A673 (cell line): ENCODE measurements at regions not wholly inside any gene's neighbourhood (a gene's known extent, or its start where the extent isn't known, plus 50 kb on each side); places are given as distances from the start of the nearest gene placed in this dataset.

Experiments used
- BruUV-seq: library from RNA; stranded (reverse); fragments of 400-500 nt; replicated peaks from 2 replicates; lab custom pipeline; 2021; lab: Mats Ljungman, UMichigan
- CTCF ChIA-PET: fragments of 300-600 bp; sonication (Branson Sonifier 250); formaldehyde crosslinking; loops from one replicate; lab custom pipeline; 2022; ENCODE audit warnings: antibody characterized with exemption; lab: Charles Lee
- POLR2A ChIA-PET: fragments of 300-600 bp; sonication (Branson Sonifier 250); formaldehyde crosslinking; loops from one replicate; lab custom pipeline; 2022; ENCODE audit warnings: antibody characterized with exemption; ENCODE audit not compliant: low non-redundant PET; lab: Charles Lee
- DNase-seq: peaks from one replicate; pipeline ENCODE4 v3.0.0-alpha.2; 2015; ENCODE audit warnings: low spot score
- H3K27ac ChIP-seq: fragments of 200-600 bp; sonication (generic); 2 replicates; pipeline ENCODE4 v1.5.1; 2016; ENCODE audit warnings: mixed run types, low read depth, mild to moderate bottlenecking, mixed read lengths, antibody characterized with exemption, low read length; ENCODE audit not compliant: poor library complexity, severe bottlenecking
- H3K27me3 ChIP-seq: fragments of 200-600 bp; sonication (generic); replicated peaks from 2 replicates; pipeline ENCODE4 v1.6.1; 2017; ENCODE audit warnings: mixed run types, low read depth, mild to moderate bottlenecking, mixed read lengths, antibody characterized with exemption, low read length; ENCODE audit not compliant: insufficient read depth, poor library complexity
- H3K36me3 ChIP-seq: fragments of 200-600 bp; sonication (generic); 2 replicates; pipeline ENCODE4 v1.6.1; 2016; ENCODE audit warnings: mixed run types, mild to moderate bottlenecking, mixed read lengths, antibody characterized with exemption, low read length; ENCODE audit not compliant: insufficient read depth, poor library complexity, severe bottlenecking
- H3K4me1 ChIP-seq: fragments of 200-600 bp; sonication (generic); 2 replicates; pipeline ENCODE4 v1.6.1; 2017; ENCODE audit warnings: mixed run types, mild to moderate bottlenecking, mixed read lengths, antibody characterized with exemption, low read length; ENCODE audit not compliant: insufficient read depth, poor library complexity, severe bottlenecking
- H3K4me3 ChIP-seq: fragments of 200-600 bp; sonication (generic); 2 replicates; pipeline ENCODE4 v1.5.1; 2016; ENCODE audit warnings: low read depth, mixed run types, mild to moderate bottlenecking, mixed read lengths, low read length; ENCODE audit not compliant: poor library complexity, severe bottlenecking
- H3K9me3 ChIP-seq: fragments of 200-600 bp; sonication (generic); 2 replicates; pipeline ENCODE4 v1.6.1; 2016; ENCODE audit warnings: mixed run types, low read depth, mild to moderate bottlenecking, mixed read lengths, antibody characterized with exemption, low read length; ENCODE audit not compliant: poor library complexity, severe bottlenecking
- EZH2 ChIP-seq: fragments of 200-600 bp; sonication (generic); IDR thresholded peaks from 2 replicates; pipeline ENCODE4 v1.6.1; 2017; ENCODE audit warnings: borderline replicate concordance, low read depth, mild to moderate bottlenecking, mixed read lengths, antibody characterized with exemption, low read length; ENCODE audit not compliant: poor library complexity, severe bottlenecking
- intact Hi-C: fragments of 100-400 bp; cut with micrococcal nuclease; formaldehyde crosslinking; loops from one replicate; pipeline ENCODE4 v1.10.0; 2022; ENCODE audit not compliant: unreplicated experiment
- TF ChIP-seq, protein P1 (sequence below): fragments of 300-800, 200-600 bp; sonication (generic); conservative IDR thresholded peaks from 2 replicates; pipeline ENCODE4 v1.5.1; 2017; ENCODE audit warnings: low read depth, mild to moderate bottlenecking, antibody characterized with exemption, low read length, moderate library complexity, mixed read lengths

DNA sequence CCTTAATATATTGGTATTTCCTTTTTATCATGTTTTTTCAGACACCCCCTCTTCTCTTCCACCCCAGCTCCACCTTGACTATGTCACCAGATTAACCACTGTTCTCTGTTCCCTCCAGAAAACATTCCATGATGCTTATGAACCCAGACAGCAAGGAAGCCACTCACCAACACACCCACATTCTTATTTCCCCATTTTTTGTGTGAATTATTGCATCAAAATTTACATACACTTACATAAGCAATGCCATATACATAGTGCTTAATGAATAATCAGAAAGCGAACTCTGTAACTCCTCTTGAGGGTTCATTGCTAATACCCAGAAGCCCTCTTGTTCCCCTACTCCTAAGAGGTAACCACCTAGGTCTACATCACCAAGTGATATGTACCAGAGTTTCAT, 182.3 kb upstream of the CDYL start:
- CTCF ChIA-PET = no interaction called here
- BruUV-seq = no TSS peak
- Histone ChIP-seq H3K27ac (no peak overlapping the region), H3K27me3 (no peaks in the 10 kb centered on the region), H3K4me3 (no peak overlapping the region), H3K36me3 (no peaks in the 10 kb centered on the region), H3K4me1 (no peaks in the 10 kb centered on the region), H3K9me3 (no peaks in the 10 kb centered on the region)
- TF ChIP-seq, protein P1, sequence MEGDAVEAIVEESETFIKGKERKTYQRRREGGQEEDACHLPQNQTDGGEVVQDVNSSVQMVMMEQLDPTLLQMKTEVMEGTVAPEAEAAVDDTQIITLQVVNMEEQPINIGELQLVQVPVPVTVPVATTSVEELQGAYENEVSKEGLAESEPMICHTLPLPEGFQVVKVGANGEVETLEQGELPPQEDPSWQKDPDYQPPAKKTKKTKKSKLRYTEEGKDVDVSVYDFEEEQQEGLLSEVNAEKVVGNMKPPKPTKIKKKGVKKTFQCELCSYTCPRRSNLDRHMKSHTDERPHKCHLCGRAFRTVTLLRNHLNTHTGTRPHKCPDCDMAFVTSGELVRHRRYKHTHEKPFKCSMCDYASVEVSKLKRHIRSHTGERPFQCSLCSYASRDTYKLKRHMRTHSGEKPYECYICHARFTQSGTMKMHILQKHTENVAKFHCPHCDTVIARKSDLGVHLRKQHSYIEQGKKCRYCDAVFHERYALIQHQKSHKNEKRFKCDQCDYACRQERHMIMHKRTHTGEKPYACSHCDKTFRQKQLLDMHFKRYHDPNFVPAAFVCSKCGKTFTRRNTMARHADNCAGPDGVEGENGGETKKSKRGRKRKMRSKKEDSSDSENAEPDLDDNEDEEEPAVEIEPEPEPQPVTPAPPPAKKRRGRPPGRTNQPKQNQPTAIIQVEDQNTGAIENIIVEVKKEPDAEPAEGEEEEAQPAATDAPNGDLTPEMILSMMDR = no peak
- no peak for TF ChIP-seq EZH2
- POLR2A ChIA-PET = no interaction called here
- intact Hi-C loops = no loop called here
- no peak for DNase-seq

DNA sequence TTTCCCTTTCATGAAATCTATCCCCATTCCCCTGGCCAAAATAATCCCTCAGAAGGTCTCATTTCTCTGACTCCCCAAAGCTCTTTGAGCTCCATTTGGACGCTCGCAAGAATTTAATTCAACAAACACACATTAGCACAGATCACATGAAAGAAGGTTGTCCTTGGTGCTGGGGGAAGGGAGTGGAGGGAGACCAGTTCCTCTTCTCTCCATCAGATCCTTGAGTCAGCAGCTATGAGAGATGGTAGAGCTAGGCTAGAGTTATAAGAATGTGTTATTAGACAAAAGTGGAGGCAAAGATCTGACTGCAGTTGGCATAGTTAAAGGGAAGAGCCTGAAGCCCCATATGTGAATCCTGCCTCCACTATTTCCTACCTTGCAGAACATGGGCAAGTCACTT, 184.2 kb upstream of the CDYL start:
- no peak for TF ChIP-seq EZH2
- no peaks in the 10 kb centered on the region for H3K9me3 ChIP-seq
- no peak overlapping the region for H3K4me3 ChIP-seq
- no peaks in the 10 kb centered on the region for H3K4me1 ChIP-seq
- ChIA-PET POLR2A (no interaction called here), CTCF (no interaction called here)
- no peaks in the 10 kb centered on the region for H3K36me3 ChIP-seq
- no TSS peak for BruUV-seq
- H3K27ac ChIP-seq = no peak overlapping the region
- H3K27me3 ChIP-seq = no peaks in the 10 kb centered on the region
- intact Hi-C loops = no loop called here
- DNase-seq = no peak

DNA sequence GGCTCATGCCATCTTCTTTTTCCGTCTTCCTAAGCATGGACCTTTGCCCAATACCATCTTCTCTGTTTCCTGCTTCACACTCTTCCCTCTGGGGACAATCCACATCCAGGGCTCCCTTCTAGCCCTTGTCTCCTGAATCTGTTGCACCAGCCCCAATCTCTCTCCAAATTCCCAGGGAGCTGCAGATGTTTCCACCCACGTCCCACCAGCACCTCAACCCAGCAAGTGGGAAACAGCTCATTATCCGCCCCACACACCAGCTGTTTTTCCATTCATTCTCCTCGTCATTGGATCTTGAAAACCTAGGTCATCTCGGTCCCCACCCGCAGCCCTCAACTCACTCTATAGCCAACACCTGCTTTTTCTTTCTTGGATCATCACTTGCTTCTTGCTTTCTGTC, 185.0 kb upstream of the CDYL start:
- TF ChIP-seq EZH2 = no peak
- TF ChIP-seq, protein P1 = no peak
- intact Hi-C loops = no loop called here
- Histone ChIP-seq H3K27ac (no peak overlapping the region), H3K36me3 (no peaks in the 10 kb centered on the region), H3K27me3 (no peaks in the 10 kb centered on the region), H3K9me3 (no peaks in the 10 kb centered on the region), H3K4me3 (no peak overlapping the region), H3K4me1 (no peaks in the 10 kb centered on the region)
- no TSS peak for BruUV-seq
- DNase-seq = no peak
- ChIA-PET POLR2A (no interaction called here), CTCF (no interaction called here)

DNA sequence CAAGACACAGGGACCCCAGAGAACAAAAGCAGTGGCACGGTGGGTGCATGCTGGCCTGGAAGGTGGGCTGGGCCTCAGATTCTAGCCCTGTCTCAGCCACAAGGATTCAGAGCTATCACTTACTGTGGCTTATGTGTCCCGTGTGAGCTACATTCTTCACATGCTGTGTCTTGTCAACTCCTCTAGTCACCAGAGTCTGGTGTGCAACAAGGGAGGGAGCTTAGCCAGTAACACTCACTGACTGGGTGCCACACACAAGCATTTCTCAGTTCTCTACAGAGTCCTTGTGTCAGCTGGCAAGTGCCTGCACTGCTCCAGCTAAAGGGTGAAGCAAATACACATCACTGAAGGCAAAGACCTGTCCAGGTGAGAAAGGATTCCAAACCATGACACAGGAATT, 186.9 kb upstream of the CDYL start:
- Histone ChIP-seq H3K27ac (no peak overlapping the region), H3K9me3 (no peaks in the 10 kb centered on the region), H3K27me3 (no peaks in the 10 kb centered on the region), H3K4me3 (no peak overlapping the region), H3K36me3 (no peaks in the 10 kb centered on the region), H3K4me1 (no peaks in the 10 kb centered on the region)
- DNase-seq = no peak
- TF ChIP-seq, protein P1 = no peak
- no peak for TF ChIP-seq EZH2
- intact Hi-C loops = no loop called here
- CTCF ChIA-PET = no interaction called here
- POLR2A ChIA-PET = no interaction called here
- no TSS peak for BruUV-seq
